GM12891 (cell line): ENCODE measurements at regions not wholly inside any gene's neighbourhood (a gene's known extent, or its start where the extent isn't known, plus 50 kb on each side); places are given as distances from the start of the nearest gene placed in this dataset.

Experiments
- DNase-seq: peaks from one replicate; pipeline ENCODE4 v3.0.0; 2011; ENCODE audit warnings: low spot score; ENCODE audit not compliant: insufficient read length
- FAIRE-seq: peaks from 2 replicates; lab custom pipeline; 2011; peaks lifted over from hg19 to GRCh38; lab: Jason Lieb, UNC
- PAX5 ChIP-seq: IDR thresholded peaks from 2 replicates; pipeline ENCODE4 v1.6.1; 2011; ENCODE audit warnings: low read length, moderate library complexity, mild to moderate bottlenecking; ENCODE audit not compliant: insufficient read depth, severe bottlenecking
- POLR2A ChIP-seq: IDR thresholded peaks from 2 replicates; pipeline ENCODE4 v1.6.1; 2011; ENCODE audit warnings: low read depth, low read length, control low read depth
- POLR2AphosphoS5 ChIP-seq: IDR thresholded peaks from 2 replicates; pipeline ENCODE4 v1.6.1; 2011; ENCODE audit warnings: low read depth, low read length, control low read depth
- POU2F2 ChIP-seq: IDR thresholded peaks from 2 replicates; pipeline ENCODE4 v1.6.1; 2011; ENCODE audit warnings: low read depth, mild to moderate bottlenecking, control low read depth, low read length, moderate library complexity
- SPI1 ChIP-seq: IDR thresholded peaks from 2 replicates; pipeline ENCODE4 v1.6.1; 2011; ENCODE audit warnings: low read depth, low read length, control low read depth
- TAF1 ChIP-seq: IDR thresholded peaks from 2 replicates; pipeline ENCODE4 v1.6.1; 2011; ENCODE audit warnings: low read depth, low read length, control low read depth

- TF ChIP-seq PAX5 (no peak), POLR2A (no peak), TAF1 (no peak), POU2F2 (no peak), POLR2AphosphoS5 (no peak), SPI1 (no peak)
- no peak for FAIRE-seq
- DNase-seq: no peak
Observed at GRCh38 chr5:2013301-2014057, 130.8 kb upstream of the IRX4 start.

GRCh38 chr5:2012885-2013284 lies 130.2 kb upstream of the IRX4 start:
- FAIRE-seq: no peak
- TF ChIP-seq POLR2A (no peak), SPI1 (no peak), POLR2AphosphoS5 (no peak), PAX5 (no peak), TAF1 (no peak), POU2F2 (no peak)
- no peak for DNase-seq

- DNase-seq: no peak
- FAIRE-seq: no peak
- TF ChIP-seq SPI1: no peak
- no peak for TF ChIP-seq POLR2A
- TF ChIP-seq TAF1: no peak
- no peak for TF ChIP-seq POLR2AphosphoS5
- no peak for TF ChIP-seq PAX5
- no peak for TF ChIP-seq POU2F2
Observed at GRCh38 chr5:2011481-2012411, 129.0 kb upstream of the IRX4 start.

- no peak for FAIRE-seq
- no peak for DNase-seq
- TF ChIP-seq TAF1 (no peak), POLR2A (no peak)
Observed at GRCh38 chr5:2010940-2011339, 128.2 kb upstream of the IRX4 start.

GRCh38 chr5:2009986-2010914 lies 127.5 kb upstream of the IRX4 start:
- TF ChIP-seq PAX5 (no peak), SPI1 (no peak), POU2F2 (no peak), POLR2AphosphoS5 (no peak), POLR2A (no peak), TAF1 (no peak)
- FAIRE-seq (no peak), DNase-seq (no peak)

GRCh38 chr5:2008851-2009629 lies 126.3 kb upstream of the IRX4 start:
- FAIRE-seq (no peak), DNase-seq (no peak)

GRCh38 chr5:2007878-2008501 lies 125.3 kb upstream of the IRX4 start:
- FAIRE-seq: no peak
- no peak for TF ChIP-seq POLR2AphosphoS5
- no peak for TF ChIP-seq PAX5
- TF ChIP-seq POLR2A: no peak
- no peak for TF ChIP-seq SPI1
- no peak for TF ChIP-seq POU2F2
- TF ChIP-seq TAF1: no peak
- DNase-seq: no peak

More at GRCh38 chr5:2008851-2009629, 126.3 kb upstream of the IRX4 start:
- TF ChIP-seq POLR2AphosphoS5 (no peak), TAF1 (no peak), SPI1 (no peak), POLR2A (no peak), POU2F2 (no peak), PAX5 (no peak)

GRCh38 chr5:2007496-2007877 lies 124.8 kb upstream of the IRX4 start:
- TF ChIP-seq POLR2AphosphoS5: no peak
- no peak for TF ChIP-seq POU2F2
- no peak for TF ChIP-seq TAF1
- TF ChIP-seq PAX5: no peak
- no peak for TF ChIP-seq POLR2A
- TF ChIP-seq SPI1: no peak
- FAIRE-seq (no peak), DNase-seq (no peak)
